GM18505 (cell line): ENCODE measurements at regions not wholly inside any gene's neighbourhood (a gene's known extent, or its start where the extent isn't known, plus 50 kb on each side); places are given as distances from the start of the nearest gene placed in this dataset.

Experiments used
- ATAC-seq: cut with Tn5 transposase; IDR thresholded peaks from one replicate; pipeline ENCODE4 v1.9.1; 2021; ENCODE audit not compliant: unreplicated experiment
- POLR2A ChIP-seq: IDR thresholded peaks from 4 replicates; pipeline ENCODE4 v1.6.1; 2011; ENCODE audit warnings: borderline replicate concordance; ENCODE audit not compliant: insufficient read depth, insufficient read length; ENCODE audit errors: extremely low read depth

- TF ChIP-seq POLR2A: no peak
- no peak for ATAC-seq
Observed at GRCh38 chr21:16821588-16821987, 691.3 kb upstream of the CXADR start.

- no peak for TF ChIP-seq POLR2A
- ATAC-seq: no peak
Observed at GRCh38 chr21:16829532-16829931, 683.3 kb upstream of the CXADR start.

- TF ChIP-seq POLR2A: no peak
Observed at GRCh38 chr21:16832791-16833190, 680.1 kb upstream of the CXADR start.

GRCh38 chr21:16834791-16835190, 678.1 kb upstream of the CXADR start:
- ATAC-seq: no peak
- no peak for TF ChIP-seq POLR2A

More at GRCh38 chr21:16832791-16833190, 680.1 kb upstream of the CXADR start:
- ATAC-seq: no peak

GRCh38 chr21:16837321-16837720, 675.5 kb upstream of the CXADR start:
- no peak for TF ChIP-seq POLR2A
- no peak for ATAC-seq

- TF ChIP-seq POLR2A: no peak
- no peak for ATAC-seq
Observed at GRCh38 chr21:16837721-16838120, 675.1 kb upstream of the CXADR start.

GRCh38 chr21:16838331-16838730, 674.5 kb upstream of the CXADR start:
- no peak for TF ChIP-seq POLR2A

GRCh38 chr21:16840538-16840937, 672.3 kb upstream of the CXADR start:
- no peak for TF ChIP-seq POLR2A
- ATAC-seq: no peak

More at GRCh38 chr21:16838331-16838730, 674.5 kb upstream of the CXADR start:
- ATAC-seq: no peak

GRCh38 chr21:16841975-16842695, 670.7 kb upstream of the CXADR start:
- no peak for TF ChIP-seq POLR2A
- ATAC-seq: no peak

GRCh38 chr21:16842696-16843035, 670.2 kb upstream of the CXADR start:
- no peak for TF ChIP-seq POLR2A
- no peak for ATAC-seq

GRCh38 chr21:16847211-16847610, 665.6 kb upstream of the CXADR start:
- no peak for TF ChIP-seq POLR2A
- ATAC-seq: no peak

GRCh38 chr21:16851054-16851453, 661.8 kb upstream of the CXADR start:
- TF ChIP-seq POLR2A: no peak

GRCh38 chr21:16855164-16855667, 657.6 kb upstream of the CXADR start:
- no peak for TF ChIP-seq POLR2A
- no peak for ATAC-seq

More at GRCh38 chr21:16851054-16851453, 661.8 kb upstream of the CXADR start:
- no peak for ATAC-seq

GRCh38 chr21:16863362-16863905, 649.4 kb upstream of the CXADR start:
- ATAC-seq: no peak
- TF ChIP-seq POLR2A: no peak
